ENCODE measurements at regions not wholly inside any gene's neighbourhood (a gene's known extent, or its start where the extent isn't known, plus 50 kb on each side); places are given as distances from the start of the nearest gene placed in this dataset.

- no peak for DNase-seq (ENCODE audit: low read depth)
Observed at GRCh38 chr4:136841526-136841925, 690.8 kb downstream of the PCDH18 start.

GRCh38 chr4:136838607-136839006, 693.7 kb downstream of the PCDH18 start:
- DNase-seq (ENCODE audit: low read depth), result no peak

GRCh38 chr4:136831553-136831952, 700.7 kb downstream of the PCDH18 start:
- no peak for DNase-seq (ENCODE audit: low read depth)

- no peak for DNase-seq (ENCODE audit: low read depth)
Observed at GRCh38 chr4:136829280-136829679, 703.0 kb downstream of the PCDH18 start.

GRCh38 chr4:136823020-136823419, 709.3 kb downstream of the PCDH18 start:
- DNase-seq (ENCODE audit: low read depth), result no peak

GRCh38 chr4:136818811-136819330, 713.4 kb downstream of the PCDH18 start:
- DNase-seq (ENCODE audit: low read depth), result peak; percentile 37

- no peak for DNase-seq (ENCODE audit: low read depth)
Observed at GRCh38 chr4:136812100-136812880, 720.0 kb downstream of the PCDH18 start.

GRCh38 chr4:136811496-136812077, 720.7 kb downstream of the PCDH18 start:
- no peak for DNase-seq (ENCODE audit: low read depth)

- no peak for DNase-seq (ENCODE audit: low read depth)
Observed at GRCh38 chr4:136810626-136811025, 721.7 kb downstream of the PCDH18 start.

GRCh38 chr4:136806844-136807243, 725.5 kb downstream of the PCDH18 start:
- DNase-seq (ENCODE audit: low read depth), result no peak

GRCh38 chr4:136805617-136806016, 726.7 kb downstream of the PCDH18 start:
- no peak for DNase-seq (ENCODE audit: low read depth)

- DNase-seq (ENCODE audit: low read depth), result no peak
Observed at GRCh38 chr4:136803433-136803832, 728.9 kb downstream of the PCDH18 start.

GRCh38 chr4:136800248-136800647, 732.0 kb downstream of the PCDH18 start:
- DNase-seq (ENCODE audit: low read depth), result no peak

GRCh38 chr4:136796953-136797352, 735.3 kb downstream of the PCDH18 start:
- DNase-seq (ENCODE audit: low read depth), result no peak

- peak; percentile 8 for DNase-seq (ENCODE audit: low read depth)
Observed at GRCh38 chr4:136793848-136794247, 738.4 kb downstream of the PCDH18 start.

GRCh38 chr4:136784326-136784725, 748.0 kb downstream of the PCDH18 start:
- no peak for DNase-seq (ENCODE audit: low read depth)

GRCh38 chr4:136769717-136770116, 762.6 kb downstream of the PCDH18 start:
- no peak for DNase-seq (ENCODE audit: low read depth)

- DNase-seq (ENCODE audit: low read depth), result peak; percentile 27
Observed at GRCh38 chr4:136768925-136769275, 763.4 kb downstream of the PCDH18 start.

GRCh38 chr4:136768213-136768924, 763.9 kb downstream of the PCDH18 start:
- DNase-seq (ENCODE audit: low read depth), result no peak

GRCh38 chr4:136763919-136764318, 768.4 kb downstream of the PCDH18 start:
- no peak for DNase-seq (ENCODE audit: low read depth)

- DNase-seq (ENCODE audit: low read depth), result no peak
Observed at GRCh38 chr4:136755531-136755916, 776.8 kb downstream of the PCDH18 start.

GRCh38 chr4:136754810-136755530, 777.3 kb downstream of the PCDH18 start:
- DNase-seq (ENCODE audit: low read depth), result no peak
